ENCODE measurements at regions not wholly inside any gene's neighbourhood (a gene's known extent, or its start where the extent isn't known, plus 50 kb on each side); places are given as distances from the start of the nearest gene placed in this dataset.

DNA sequence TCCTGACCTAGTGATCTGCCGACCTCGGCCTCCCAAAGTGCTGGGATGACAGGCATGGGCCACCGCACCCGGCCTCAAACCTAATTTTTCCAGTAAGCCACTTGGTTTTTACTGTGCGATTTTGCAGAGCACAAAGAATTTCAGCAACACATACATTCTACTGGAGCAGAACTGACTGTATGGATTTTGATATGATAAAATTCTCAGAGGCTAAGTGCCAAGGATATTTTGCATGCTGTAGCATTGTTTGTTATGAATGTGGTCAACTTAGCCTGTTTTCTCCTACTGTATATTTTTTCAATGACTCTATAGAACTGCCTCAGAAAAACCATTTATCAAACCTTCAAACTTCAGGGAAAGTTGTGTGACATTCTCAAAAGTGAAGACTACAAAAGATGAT lies 89.2 kb downstream of the FAT3 start:
- Histone ChIP-seq H2AFZ (no peak overlapping the region), H4K20me1 (replicated peaks; ENCODE audit: insufficient read depth) (no peaks in the 10 kb centered on the region), H3K79me2 (replicated peaks; ENCODE audit: insufficient read depth) (peaks cover 69% of the 10 kb centered on the region), H3K27ac (ENCODE audit: low read depth) (peak overlapping the region; percentile 12; the same call in 1 of the 2 replicates), H3K4me2 (peak overlapping the region; percentile 17), H3K4me1 (ENCODE audit: insufficient read depth) (peaks cover 89% of the 10 kb centered on the region), H3K4me3 (no peak overlapping the region), H3K9me2 (ENCODE audit: insufficient read depth) (no peaks in the 10 kb centered on the region), H3K36me3 (ENCODE audit: insufficient read depth) (no peaks in the 10 kb centered on the region), H3F3A (replicated peaks; ENCODE audit: low read depth) (no peaks in the 10 kb centered on the region; the same call in 1 of the 2 replicates), H3K27me3 (ENCODE audit: insufficient read depth) (no peaks in the 10 kb centered on the region)
- DNase-seq (ENCODE audit: low spot score) (no peak), ATAC-seq (no peak)
- Mint-ChIP-seq H3K27ac (peak overlapping the region; percentile 92), H3K4me3 (no peak overlapping the region), H3K4me1 (peaks cover 89% of the 10 kb centered on the region), H3K9me3 (no peaks in the 10 kb centered on the region), H3K36me3 (ENCODE audit: low read depth) (peaks cover 5% of the 10 kb centered on the region; the same call in 2 of the 3 replicates), H3K27me3 (ENCODE audit: insufficient read depth, low read depth, poor library complexity) (peaks cover 11% of the 10 kb centered on the region)
- no peak for TF ChIP-seq STAT1 (IDR thresholded peaks at IDR 0.05; ENCODE audit: unreplicated experiment)

GRCh38 chr11:92314499-92314898 lies 89.9 kb downstream of the FAT3 start:
- Histone ChIP-seq H3K9me2 (ENCODE audit: insufficient read depth) (no peaks in the 10 kb centered on the region), H3K36me3 (ENCODE audit: insufficient read depth) (no peaks in the 10 kb centered on the region), H2AFZ (no peak overlapping the region), H3F3A (replicated peaks; ENCODE audit: low read depth) (no peaks in the 10 kb centered on the region; the same call in 1 of the 2 replicates), H3K4me3 (no peak overlapping the region), H4K20me1 (replicated peaks; ENCODE audit: insufficient read depth) (no peaks in the 10 kb centered on the region), H3K4me1 (ENCODE audit: insufficient read depth) (peaks cover 89% of the 10 kb centered on the region), H3K79me2 (replicated peaks; ENCODE audit: insufficient read depth) (peaks cover 73% of the 10 kb centered on the region), H3K4me2 (peak overlapping the region; percentile 17; the same call in 1 of the 2 replicates), H3K27me3 (ENCODE audit: insufficient read depth) (no peaks in the 10 kb centered on the region), H3K27ac (ENCODE audit: low read depth) (peak overlapping the region; percentile 12; the same call in 1 of the 2 replicates)
- DNase-seq (ENCODE audit: low spot score) (no peak), ATAC-seq (no peak)
- Mint-ChIP-seq H3K4me3 (no peak overlapping the region), H3K36me3 (ENCODE audit: low read depth) (peaks cover 5% of the 10 kb centered on the region; the same call in 2 of the 3 replicates), H3K9me3 (no peaks in the 10 kb centered on the region), H3K27me3 (ENCODE audit: insufficient read depth, low read depth, poor library complexity) (peaks cover 6% of the 10 kb centered on the region), H3K27ac (peak overlapping the region; percentile 92), H3K4me1 (peaks cover 89% of the 10 kb centered on the region)
- TF ChIP-seq EZH2phosphoT487 (IDR thresholded peaks at IDR 0.05; ENCODE audit: unreplicated experiment) (no peak), JUNB (IDR thresholded peaks at IDR 0.05; ENCODE audit: unreplicated experiment) (no peak), POLR2AphosphoS5 (IDR thresholded peaks at IDR 0.05; ENCODE audit: low read depth) (no peak), EZH2 (IDR thresholded peaks at IDR 0.05; ENCODE audit: low read depth, unreplicated experiment) (no peak), STAT1 (IDR thresholded peaks at IDR 0.05; ENCODE audit: unreplicated experiment) (no peak), ZNF114 (CRISPR knock-in tag; IDR thresholded peaks at IDR 0.05) (no peak), ZNF331 (CRISPR knock-in tag; IDR thresholded peaks at IDR 0.05; ENCODE audit: low read depth) (no peak), CREB1 (CRISPR knock-in tag; IDR thresholded peaks at IDR 0.05; ENCODE audit: low read depth) (no peak)
- TF ChIP-seq, protein P1, sequence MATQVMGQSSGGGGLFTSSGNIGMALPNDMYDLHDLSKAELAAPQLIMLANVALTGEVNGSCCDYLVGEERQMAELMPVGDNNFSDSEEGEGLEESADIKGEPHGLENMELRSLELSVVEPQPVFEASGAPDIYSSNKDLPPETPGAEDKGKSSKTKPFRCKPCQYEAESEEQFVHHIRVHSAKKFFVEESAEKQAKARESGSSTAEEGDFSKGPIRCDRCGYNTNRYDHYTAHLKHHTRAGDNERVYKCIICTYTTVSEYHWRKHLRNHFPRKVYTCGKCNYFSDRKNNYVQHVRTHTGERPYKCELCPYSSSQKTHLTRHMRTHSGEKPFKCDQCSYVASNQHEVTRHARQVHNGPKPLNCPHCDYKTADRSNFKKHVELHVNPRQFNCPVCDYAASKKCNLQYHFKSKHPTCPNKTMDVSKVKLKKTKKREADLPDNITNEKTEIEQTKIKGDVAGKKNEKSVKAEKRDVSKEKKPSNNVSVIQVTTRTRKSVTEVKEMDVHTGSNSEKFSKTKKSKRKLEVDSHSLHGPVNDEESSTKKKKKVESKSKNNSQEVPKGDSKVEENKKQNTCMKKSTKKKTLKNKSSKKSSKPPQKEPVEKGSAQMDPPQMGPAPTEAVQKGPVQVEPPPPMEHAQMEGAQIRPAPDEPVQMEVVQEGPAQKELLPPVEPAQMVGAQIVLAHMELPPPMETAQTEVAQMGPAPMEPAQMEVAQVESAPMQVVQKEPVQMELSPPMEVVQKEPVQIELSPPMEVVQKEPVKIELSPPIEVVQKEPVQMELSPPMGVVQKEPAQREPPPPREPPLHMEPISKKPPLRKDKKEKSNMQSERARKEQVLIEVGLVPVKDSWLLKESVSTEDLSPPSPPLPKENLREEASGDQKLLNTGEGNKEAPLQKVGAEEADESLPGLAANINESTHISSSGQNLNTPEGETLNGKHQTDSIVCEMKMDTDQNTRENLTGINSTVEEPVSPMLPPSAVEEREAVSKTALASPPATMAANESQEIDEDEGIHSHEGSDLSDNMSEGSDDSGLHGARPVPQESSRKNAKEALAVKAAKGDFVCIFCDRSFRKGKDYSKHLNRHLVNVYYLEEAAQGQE (IDR thresholded peaks at IDR 0.05; ENCODE audit: unreplicated experiment): no peak
- TF ChIP-seq, protein P2, sequence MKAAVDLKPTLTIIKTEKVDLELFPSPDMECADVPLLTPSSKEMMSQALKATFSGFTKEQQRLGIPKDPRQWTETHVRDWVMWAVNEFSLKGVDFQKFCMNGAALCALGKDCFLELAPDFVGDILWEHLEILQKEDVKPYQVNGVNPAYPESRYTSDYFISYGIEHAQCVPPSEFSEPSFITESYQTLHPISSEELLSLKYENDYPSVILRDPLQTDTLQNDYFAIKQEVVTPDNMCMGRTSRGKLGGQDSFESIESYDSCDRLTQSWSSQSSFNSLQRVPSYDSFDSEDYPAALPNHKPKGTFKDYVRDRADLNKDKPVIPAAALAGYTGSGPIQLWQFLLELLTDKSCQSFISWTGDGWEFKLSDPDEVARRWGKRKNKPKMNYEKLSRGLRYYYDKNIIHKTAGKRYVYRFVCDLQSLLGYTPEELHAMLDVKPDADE (IDR thresholded peaks at IDR 0.05): no peak
- TF ChIP-seq, protein P3, sequence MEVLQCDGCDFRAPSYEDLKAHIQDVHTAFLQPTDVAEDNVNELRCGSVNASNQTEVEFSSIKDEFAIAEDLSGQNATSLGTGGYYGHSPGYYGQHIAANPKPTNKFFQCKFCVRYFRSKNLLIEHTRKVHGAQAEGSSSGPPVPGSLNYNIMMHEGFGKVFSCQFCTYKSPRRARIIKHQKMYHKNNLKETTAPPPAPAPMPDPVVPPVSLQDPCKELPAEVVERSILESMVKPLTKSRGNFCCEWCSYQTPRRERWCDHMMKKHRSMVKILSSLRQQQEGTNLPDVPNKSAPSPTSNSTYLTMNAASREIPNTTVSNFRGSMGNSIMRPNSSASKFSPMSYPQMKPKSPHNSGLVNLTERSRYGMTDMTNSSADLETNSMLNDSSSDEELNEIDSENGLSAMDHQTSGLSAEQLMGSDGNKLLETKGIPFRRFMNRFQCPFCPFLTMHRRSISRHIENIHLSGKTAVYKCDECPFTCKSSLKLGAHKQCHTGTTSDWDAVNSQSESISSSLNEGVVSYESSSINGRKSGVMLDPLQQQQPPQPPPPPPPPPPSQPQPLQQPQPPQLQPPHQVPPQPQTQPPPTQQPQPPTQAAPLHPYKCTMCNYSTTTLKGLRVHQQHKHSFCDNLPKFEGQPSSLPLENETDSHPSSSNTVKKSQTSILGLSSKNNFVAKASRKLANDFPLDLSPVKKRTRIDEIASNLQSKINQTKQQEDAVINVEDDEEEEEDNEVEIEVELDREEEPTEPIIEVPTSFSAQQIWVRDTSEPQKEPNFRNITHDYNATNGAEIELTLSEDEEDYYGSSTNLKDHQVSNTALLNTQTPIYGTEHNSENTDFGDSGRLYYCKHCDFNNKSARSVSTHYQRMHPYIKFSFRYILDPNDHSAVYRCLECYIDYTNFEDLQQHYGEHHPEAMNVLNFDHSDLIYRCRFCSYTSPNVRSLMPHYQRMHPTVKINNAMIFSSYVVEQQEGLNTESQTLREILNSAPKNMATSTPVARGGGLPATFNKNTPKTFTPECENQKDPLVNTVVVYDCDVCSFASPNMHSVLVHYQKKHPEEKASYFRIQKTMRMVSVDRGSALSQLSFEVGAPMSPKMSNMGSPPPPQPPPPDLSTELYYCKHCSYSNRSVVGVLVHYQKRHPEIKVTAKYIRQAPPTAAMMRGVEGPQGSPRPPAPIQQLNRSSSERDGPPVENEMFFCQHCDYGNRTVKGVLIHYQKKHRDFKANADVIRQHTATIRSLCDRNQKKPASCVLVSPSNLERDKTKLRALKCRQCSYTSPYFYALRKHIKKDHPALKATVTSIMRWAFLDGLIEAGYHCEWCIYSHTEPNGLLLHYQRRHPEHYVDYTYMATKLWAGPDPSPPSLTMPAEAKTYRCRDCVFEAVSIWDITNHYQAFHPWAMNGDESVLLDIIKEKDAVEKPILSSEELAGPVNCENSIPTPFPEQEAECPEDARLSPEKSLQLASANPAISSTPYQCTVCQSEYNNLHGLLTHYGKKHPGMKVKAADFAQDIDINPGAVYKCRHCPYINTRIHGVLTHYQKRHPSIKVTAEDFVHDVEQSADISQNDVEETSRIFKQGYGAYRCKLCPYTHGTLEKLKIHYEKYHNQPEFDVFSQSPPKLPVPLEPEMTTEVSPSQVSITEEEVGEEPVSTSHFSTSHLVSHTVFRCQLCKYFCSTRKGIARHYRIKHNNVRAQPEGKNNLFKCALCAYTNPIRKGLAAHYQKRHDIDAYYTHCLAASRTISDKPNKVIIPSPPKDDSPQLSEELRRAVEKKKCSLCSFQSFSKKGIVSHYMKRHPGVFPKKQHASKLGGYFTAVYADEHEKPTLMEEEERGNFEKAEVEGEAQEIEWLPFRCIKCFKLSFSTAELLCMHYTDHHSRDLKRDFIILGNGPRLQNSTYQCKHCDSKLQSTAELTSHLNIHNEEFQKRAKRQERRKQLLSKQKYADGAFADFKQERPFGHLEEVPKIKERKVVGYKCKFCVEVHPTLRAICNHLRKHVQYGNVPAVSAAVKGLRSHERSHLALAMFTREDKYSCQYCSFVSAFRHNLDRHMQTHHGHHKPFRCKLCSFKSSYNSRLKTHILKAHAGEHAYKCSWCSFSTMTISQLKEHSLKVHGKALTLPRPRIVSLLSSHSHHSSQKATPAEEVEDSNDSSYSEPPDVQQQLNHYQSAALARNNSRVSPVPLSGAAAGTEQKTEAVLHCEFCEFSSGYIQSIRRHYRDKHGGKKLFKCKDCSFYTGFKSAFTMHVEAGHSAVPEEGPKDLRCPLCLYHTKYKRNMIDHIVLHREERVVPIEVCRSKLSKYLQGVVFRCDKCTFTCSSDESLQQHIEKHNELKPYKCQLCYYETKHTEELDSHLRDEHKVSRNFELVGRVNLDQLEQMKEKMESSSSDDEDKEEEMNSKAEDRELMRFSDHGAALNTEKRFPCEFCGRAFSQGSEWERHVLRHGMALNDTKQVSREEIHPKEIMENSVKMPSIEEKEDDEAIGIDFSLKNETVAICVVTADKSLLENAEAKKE (CRISPR knock-in tag; IDR thresholded peaks at IDR 0.05): no peak

Measured in GM23338 (cell line).